ENCODE measurements at regions not wholly inside any gene's neighbourhood (a gene's known extent, or its start where the extent isn't known, plus 50 kb on each side); places are given as distances from the start of the nearest gene placed in this dataset.

- intact Hi-C loops (cut with DNase I) = no loop called here
- TF ChIP-seq POLR2A (IDR thresholded peaks at IDR 0.05) (no peak), POLR2AphosphoS5 (IDR thresholded peaks at IDR 0.05) (no peak), CTCF (IDR thresholded peaks at IDR 0.05) (no peak)
- 91% methylated on average over 3 of the region's 3 CpGs for WGBS
These were observed 97.5 kb downstream of the ZNF365 start for GRCh38 chr10:62471711-62472110.

GRCh38 chr10:62473241-62473640 is 99.1 kb downstream of the ZNF365 start:
- Histone ChIP-seq H3K36me3 (no peaks in the 10 kb centered on the region), H3K27me3 (replicated peaks; ENCODE audit: insufficient read depth) (no peaks in the 10 kb centered on the region), H3K4me3 (no peak overlapping the region), H3K4me1 (replicated peaks) (no peaks in the 10 kb centered on the region), H3K27ac (no peak overlapping the region), H3K9me3 (no peaks in the 10 kb centered on the region)
- 89% methylated on average over 4 of the region's 4 CpGs for WGBS
- intact Hi-C loops (cut with DNase I) = no loop called here
- TF ChIP-seq CTCF (IDR thresholded peaks at IDR 0.05) = no peak
- no peak for TF ChIP-seq POLR2AphosphoS5 (IDR thresholded peaks at IDR 0.05)
- TF ChIP-seq POLR2A (IDR thresholded peaks at IDR 0.05) = no peak
- DNase-seq (ENCODE audit: low spot score) = no peak

More at GRCh38 chr10:62471711-62472110, 97.5 kb downstream of the ZNF365 start:
- Histone ChIP-seq H3K36me3 (no peaks in the 10 kb centered on the region), H3K27me3 (replicated peaks; ENCODE audit: insufficient read depth) (no peaks in the 10 kb centered on the region), H3K4me3 (no peak overlapping the region), H3K9me3 (no peaks in the 10 kb centered on the region), H3K4me1 (replicated peaks) (no peaks in the 10 kb centered on the region), H3K27ac (no peak overlapping the region)
- DNase-seq (ENCODE audit: low spot score) = no peak

GRCh38 chr10:62475551-62475950 is 101.4 kb downstream of the ZNF365 start:
- TF ChIP-seq CTCF (IDR thresholded peaks at IDR 0.05) (no peak), POLR2AphosphoS5 (IDR thresholded peaks at IDR 0.05) (no peak), POLR2A (IDR thresholded peaks at IDR 0.05) (no peak)
- no peak overlapping the region for H3K4me3 ChIP-seq
- H3K36me3 ChIP-seq = no peaks in the 10 kb centered on the region
- intact Hi-C loops (cut with DNase I) = no loop called here
- WGBS = 74% methylated on average over 6 of the region's 6 CpGs
- no peaks in the 10 kb centered on the region for H3K4me1 ChIP-seq (replicated peaks)
- DNase-seq (ENCODE audit: low spot score) = no peak
- no peak overlapping the region for H3K27ac ChIP-seq
- no peaks in the 10 kb centered on the region for H3K27me3 ChIP-seq (replicated peaks; ENCODE audit: insufficient read depth)
- H3K9me3 ChIP-seq = no peaks in the 10 kb centered on the region

- no peaks in the 10 kb centered on the region for H3K4me1 ChIP-seq (replicated peaks)
- TF ChIP-seq POLR2A (IDR thresholded peaks at IDR 0.05) = no peak
- no peak for TF ChIP-seq CTCF (IDR thresholded peaks at IDR 0.05)
- TF ChIP-seq POLR2AphosphoS5 (IDR thresholded peaks at IDR 0.05) = no peak
- DNase-seq (ENCODE audit: low spot score) = no peak
- H3K27me3 ChIP-seq (replicated peaks; ENCODE audit: insufficient read depth) = no peaks in the 10 kb centered on the region
- no peaks in the 10 kb centered on the region for H3K36me3 ChIP-seq
- H3K4me3 ChIP-seq = no peak overlapping the region
- 61% methylated on average over 4 of the region's 4 CpGs for WGBS
- H3K27ac ChIP-seq = no peak overlapping the region
- no peaks in the 10 kb centered on the region for H3K9me3 ChIP-seq
- intact Hi-C loops (cut with DNase I) = no loop called here
These were observed 105.4 kb downstream of the ZNF365 start for GRCh38 chr10:62479523-62479922.

GRCh38 chr10:62480196-62480595 is 106.0 kb downstream of the ZNF365 start:
- H3K4me1 ChIP-seq (replicated peaks) = no peaks in the 10 kb centered on the region
- 32% methylated on average over 1 of the region's 1 CpG for WGBS
- intact Hi-C loops (cut with DNase I) = no loop called here

More at GRCh38 chr10:62480196-62480595, 106.0 kb downstream of the ZNF365 start:
- no peaks in the 10 kb centered on the region for H3K36me3 ChIP-seq
- no peaks in the 10 kb centered on the region for H3K9me3 ChIP-seq
- no peak for TF ChIP-seq POLR2AphosphoS5 (IDR thresholded peaks at IDR 0.05)
- no peak for TF ChIP-seq POLR2A (IDR thresholded peaks at IDR 0.05)
- H3K27ac ChIP-seq = no peak overlapping the region
- no peaks in the 10 kb centered on the region for H3K27me3 ChIP-seq (replicated peaks; ENCODE audit: insufficient read depth)
- DNase-seq (ENCODE audit: low spot score) = no peak
- no peak overlapping the region for H3K4me3 ChIP-seq
